Limb (tissue), 2 donors: ENCODE measurements at regions not wholly inside any gene's neighbourhood (a gene's known extent, or its start where the extent isn't known, plus 50 kb on each side); places are given as distances from the start of the nearest gene placed in this dataset.
"Not testable (repeated sequence)": the region's sequence is repeated elsewhere in the genome, so short reads cannot be mapped to it uniquely, and the experiment has no call there.

Experiments
- DNase-seq, 2 donors: peaks; one replicate each; pipeline ENCODE4 v3.0.0-alpha.2; 2016; ENCODE audit errors: extremely low spot score in 2 of 2

DNA sequence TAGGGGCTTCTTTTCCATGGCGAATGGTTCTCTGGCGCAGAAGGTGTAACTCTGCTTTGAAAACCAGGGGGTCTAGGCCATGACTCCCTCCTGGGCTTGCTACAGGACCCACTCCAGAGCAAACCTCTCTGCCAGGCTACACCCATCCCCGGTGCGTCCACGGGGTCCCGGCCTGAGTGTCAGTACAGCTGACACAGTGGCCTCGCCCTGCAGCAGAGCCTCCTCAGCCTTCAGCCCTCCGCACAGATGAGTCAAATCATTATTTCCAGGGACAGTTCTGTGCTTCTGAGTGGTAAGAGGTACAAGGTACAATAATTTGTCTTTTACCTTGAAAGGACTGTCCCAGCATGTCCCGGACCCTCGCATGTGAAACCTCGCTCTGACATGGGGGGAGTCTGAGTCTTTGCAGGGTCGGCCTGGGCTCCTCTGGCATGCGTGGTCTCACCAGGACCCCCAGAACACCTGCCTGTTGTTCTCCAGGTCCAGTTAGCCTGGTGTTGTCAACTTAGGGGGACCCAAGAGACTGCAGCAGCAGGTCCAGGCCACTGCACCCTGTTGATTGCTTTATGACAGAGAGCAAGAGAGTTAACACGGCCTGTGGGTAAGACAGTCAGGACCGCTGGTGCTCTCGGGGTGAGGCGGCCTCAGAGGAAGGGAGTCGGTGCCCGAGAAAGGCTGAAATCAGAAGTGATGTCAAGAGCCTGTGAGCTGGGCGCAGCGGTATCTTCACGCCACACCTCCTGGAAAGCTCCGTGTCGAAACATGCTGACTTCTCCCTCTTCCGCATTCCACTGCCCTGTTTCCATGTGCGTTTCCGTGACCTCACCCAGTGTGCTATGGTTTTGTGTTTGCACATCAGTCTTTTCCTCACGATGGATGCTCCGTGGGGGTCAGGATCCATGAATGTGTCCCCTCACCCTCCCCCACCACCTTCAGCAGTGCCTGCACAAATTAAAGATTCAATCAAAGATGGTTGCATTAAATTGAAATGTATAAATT, 340.1 kb downstream of the EIPR1 start:
- peak in 1 of 2 donors; percentile 19 for DNase-seq

DNA sequence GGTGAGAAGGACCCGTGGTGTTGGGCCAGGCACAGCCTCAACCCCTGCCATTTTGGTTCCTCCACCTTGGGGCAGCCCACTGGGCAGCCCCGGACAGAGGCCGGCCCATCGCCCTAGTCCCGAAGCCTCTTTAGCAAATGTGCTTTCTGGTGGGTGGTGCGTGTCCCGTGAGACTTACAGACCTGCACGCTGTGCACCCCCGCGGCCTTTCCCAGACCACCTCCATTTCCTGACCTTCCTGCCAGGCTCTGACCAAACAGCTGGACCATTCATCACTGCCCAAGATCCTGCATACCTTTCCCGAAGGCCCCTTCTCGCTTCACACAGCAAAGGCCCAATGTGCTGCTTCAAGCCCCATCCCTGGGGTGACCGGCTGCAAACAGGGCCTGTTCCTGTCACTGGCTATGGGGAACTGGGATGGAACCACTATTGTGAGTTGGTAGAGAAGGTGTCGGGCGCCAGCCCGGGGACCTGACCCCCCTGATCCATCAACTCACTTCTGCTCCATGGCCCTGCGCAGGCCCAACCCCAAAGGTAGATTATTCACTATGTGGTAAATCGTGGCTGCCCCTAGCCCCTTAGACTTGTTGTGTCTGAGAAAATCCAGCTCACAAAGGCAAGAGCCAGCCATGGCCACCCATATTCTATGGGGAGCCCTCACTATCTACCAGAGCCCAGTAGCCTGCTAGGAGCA, 341.0 kb downstream of the EIPR1 start:
- DNase-seq = no peak

DNA sequence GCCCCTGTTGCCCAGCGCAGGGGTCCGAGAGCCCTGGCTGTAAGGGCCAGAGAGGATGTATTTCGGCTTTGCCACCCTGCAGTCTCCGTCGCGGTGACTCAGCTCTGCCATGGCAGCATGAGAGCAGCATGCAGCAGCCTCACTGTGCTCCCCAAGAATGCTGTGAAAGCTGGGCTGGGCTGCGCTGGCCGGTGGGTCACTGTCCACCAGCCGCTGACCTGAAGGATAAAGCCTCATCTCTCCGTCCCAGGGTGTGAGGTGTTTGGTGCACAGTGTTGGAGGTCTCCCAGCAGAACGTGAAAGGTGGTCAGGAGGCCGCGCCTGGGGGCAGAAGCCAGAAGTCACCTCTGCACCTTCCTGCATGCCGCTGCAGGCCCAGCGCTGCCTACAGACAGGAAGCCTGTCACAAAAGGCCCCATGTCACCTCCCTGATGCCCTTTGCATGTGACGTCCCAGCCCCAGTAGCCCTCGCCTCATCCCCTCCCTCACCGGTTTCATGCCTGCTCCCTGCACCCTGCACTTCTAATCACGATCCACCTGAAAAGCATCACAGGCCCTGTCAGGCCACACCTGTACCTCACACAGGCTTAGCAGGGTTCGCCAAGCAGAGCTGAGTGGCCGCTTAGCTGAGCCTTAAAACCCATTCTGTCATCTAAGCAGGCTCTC, 342.1 kb downstream of the EIPR1 start:
- DNase-seq = peak in 1 of 2 donors; percentile 14

DNA sequence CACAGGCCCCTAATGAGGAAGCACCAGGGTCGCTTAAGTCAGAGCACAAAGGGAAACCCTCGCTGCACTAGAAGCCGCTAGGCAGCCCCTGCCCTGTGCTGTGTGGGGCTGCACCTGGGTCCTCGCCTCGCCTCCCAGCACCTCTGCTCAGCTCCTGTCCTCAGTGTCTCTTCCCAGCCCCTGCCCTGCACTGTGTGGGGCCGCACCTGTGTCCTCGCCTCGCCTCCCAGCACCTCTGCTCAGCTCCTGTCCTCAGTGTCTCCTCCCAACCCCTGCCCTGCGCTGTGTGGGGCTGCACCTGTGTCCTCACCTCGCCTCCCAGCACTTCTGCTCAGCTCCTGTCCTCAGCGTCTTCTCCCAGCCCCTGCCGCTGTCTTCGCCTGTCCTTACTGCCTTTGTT, 342.8 kb downstream of the EIPR1 start:
- DNase-seq = peak in 1 of 2 donors; percentile 16

DNA sequence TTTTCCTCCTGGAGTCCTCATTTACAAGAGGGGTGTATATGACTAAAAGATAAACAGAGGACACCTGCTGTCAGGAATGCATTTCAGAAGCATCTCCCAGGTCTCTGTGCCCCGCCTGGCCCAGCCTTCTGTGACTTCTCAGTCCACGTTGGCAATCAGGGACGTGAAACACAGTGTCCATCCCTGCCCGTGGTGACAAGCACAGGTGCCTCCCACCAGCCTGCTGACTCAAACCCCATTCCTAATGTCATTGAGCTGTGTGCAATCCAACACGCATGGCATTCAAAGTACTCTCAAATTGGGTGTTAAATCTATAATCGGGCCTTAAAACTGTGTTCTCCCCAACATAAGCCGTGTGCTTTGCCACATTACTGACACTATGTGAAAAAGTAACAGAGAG, 343.2 kb downstream of the EIPR1 start:
- DNase-seq = no peak

DNA sequence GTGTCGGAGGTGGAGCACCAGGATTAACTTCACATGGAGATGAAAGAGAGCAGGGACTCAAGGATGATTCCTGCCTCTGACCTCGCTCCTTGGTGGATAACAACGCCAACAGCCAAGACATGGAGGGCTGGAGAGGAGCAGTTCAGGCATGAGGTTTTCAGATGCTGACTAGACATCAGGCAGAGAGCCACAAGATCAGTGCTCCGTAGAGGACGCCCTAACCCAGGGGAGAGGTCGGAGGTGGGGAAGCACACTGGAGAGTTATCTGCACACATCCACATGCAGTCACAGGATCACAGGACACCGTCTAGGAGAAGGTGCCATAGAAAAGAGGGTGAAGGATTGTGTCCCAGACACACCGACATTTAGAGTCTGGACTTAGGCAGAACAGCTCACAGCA, 344.3 kb downstream of the EIPR1 start:
- no peak for DNase-seq

DNA sequence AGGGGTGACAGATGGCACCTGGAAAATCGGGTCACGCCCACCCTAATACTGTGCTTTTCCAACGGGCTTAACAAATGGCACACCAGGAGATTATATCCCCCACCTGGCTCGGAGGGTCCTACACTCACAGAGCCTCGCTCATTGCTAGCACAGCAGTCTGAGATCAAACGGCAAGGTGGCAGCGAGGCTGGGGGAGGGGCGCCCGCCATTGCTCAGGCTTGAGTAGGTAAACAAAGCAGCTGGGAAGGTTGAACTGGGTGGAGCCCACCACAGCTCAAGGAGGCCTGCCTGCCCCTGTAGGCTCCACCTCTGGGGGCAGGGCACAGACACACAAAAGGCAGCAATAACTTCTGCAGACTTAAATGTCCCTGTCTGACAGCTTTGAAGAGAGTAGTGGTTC, 346.8 kb downstream of the EIPR1 start:
- DNase-seq = not testable (repeated sequence)

DNA sequence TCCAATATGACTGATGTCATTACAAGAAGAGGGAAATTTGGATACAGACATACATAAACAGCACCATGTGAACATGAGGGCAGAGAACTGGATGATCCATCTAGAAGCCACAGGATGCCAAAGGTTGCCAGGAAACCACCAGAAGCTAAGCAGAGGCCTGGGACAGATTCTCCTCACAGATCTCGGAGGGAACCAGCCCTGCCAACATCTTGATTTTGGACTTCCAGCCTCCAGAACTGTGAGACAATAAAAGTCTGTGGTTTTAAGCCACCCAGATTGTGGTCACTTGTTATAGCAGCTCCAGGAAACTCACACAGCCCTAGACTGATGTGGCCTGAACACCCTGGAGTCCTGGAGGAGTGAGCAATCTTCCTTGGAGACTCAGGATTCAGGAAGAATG, 351.6 kb downstream of the EIPR1 start:
- DNase-seq = no peak

DNA sequence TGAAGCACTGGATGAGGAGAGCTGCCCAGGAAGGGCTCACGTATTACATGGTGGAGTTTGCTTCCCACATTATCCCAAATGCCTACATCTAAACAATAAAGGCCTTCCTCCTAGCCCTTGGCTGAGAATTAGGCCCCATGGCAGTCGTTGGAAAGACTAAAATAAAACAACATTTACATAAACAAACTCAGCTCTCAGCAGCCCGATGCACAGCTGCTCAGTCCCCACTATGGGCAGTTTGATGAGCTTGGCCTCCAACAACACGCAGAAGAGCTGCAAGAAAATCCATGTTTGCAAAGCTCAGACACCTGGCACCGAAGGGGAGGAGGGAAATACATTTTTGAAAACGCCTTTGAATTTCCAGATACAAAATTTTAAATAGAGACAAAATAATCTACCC, 352.4 kb downstream of the EIPR1 start:
- no peak for DNase-seq

DNA sequence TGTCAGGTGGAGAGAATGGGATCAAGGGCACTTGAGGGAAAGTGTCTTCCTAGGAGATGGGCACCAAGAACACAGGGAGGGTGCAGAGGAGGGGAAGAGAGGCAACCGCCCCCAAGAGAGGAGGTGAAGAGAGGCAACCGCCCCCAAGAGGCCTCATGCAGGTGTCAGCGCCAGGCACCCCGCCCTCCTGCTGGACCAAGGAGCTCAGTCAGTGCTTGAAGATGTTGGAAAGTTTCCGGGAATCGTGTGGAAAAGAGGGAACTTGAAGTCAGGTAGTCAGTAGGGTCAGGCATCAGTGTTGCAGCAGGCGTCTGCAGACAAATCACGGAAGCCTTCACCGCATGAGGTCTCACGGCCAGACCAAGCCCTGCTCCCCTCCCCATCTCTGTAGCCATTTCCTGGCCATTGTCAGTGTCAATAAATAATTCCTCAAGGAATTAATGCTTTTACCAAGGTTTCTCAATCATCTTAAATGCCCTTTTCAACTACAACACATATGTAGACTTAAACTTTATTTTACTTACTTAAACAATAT, 353.1 kb downstream of the EIPR1 start:
- DNase-seq = no peak

DNA sequence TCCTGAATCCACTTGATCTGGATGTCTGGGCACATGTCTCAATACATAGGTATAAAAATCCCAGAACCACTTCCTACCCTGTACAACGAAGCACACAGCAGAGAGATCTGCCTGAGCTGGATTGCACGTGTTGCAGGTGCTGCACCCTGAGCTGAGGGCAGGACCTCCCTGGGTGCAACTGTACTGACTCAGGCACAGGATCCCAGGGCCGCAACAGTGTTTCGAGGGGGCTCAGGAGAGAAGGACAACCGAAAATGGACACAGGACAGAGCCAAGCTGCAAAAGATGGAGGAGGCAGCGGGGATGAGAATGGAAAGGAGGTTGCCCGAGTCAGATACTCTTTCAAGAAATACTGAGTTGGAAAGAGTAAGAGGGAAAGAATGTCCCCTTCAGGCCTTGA, 354.1 kb downstream of the EIPR1 start:
- DNase-seq = no peak

DNA sequence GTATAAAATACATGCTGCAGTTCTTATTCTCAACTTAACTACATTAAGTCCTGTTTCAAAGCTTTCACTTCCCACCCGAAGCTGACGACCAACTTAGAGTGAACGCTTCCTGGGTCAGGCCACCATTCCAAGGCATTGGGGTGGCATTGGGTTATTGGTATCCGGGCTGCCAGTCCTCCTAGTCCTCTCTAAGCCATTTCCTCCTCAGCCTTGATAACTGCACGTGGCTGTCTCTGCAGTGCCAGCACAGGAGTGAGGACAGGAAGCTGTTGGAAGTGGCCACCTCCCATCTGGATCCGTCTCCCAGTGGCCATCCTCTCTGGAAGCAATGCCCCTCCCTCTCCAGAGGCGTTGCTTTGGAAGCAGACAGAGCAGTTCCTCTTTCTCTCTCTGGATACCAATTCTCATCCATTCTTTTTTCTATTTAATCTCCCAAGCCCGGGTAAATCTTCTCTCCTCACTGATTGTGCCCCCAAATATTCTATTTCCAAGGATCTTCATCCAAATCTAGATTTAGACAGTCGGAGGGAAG, 354.7 kb downstream of the EIPR1 start:
- no peak for DNase-seq

DNA sequence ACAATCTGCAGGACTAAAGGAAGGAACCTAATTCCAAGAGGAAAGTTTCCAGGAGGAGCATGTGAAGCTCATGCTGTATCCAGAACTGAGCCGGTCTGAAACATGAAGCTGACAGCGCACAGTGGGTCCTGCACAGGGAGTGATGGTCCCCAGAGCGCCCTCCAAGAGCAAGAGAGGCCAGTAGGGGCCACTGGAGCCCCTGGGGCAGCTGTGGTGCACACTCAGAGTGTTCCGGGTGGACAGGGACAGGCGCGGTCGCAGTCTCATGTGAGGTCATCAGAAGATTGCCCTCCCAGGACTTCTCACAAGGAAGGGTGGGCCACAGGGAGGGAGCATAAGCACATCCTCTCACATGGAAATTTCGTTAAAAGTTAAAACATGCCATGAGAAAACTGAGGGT, 355.9 kb downstream of the EIPR1 start:
- no peak for DNase-seq

DNA sequence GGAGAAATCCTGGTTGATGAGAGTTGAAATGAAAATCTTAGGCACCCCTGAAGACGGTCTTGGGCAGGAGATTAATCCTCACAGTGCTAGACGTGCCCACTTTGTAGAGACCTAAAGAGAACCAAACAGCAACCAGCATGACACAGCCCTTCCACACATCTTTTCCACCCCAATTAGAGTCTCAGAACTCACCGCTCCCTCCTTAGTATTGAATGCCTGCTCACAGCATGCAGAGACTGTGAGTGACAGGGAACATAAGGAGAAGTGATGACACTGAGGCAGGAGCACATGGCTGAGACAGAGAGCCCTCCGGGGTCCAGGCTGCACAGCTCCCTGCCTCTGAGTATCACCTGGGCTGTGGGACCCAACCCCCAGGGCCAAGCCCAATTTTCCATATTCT, 367.6 kb downstream of the EIPR1 start:
- DNase-seq = no peak

DNA sequence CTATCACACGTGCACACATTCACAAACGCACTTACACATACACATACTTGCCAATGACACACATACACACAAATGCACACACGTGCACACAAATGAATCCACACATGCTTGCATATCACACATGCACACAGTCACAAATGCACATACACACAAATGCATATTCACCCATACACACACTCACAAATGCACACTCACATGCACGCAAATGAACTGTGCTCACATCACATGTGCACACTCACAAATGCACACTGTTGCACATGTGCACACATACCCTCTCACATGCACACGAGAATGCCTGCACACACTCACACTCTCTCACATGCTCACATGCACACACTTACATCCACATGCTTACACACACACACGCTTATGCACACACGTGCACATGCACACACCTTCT, 368.1 kb downstream of the EIPR1 start:
- DNase-seq = no peak

DNA sequence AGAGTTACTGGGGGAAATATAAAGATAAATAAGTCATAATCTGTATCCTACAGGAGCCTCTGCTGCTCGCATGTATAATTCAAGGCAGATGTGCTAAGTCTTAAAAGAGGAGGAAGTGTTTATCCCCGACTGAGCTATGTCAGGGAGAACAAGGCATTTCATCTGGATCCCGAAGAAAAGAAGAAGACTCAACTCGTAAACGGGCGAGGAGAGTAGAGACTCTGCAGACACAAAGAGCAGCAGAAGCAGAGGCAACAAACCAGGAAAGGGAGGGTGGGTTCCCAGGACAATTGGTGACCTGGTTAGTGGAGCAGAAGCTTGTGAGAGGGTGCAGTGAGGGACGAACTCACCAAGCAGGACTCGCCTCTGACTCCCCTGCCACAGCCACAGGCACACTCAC, 368.6 kb downstream of the EIPR1 start:
- DNase-seq = peak in 1 of 2 donors; percentile 13

DNA sequence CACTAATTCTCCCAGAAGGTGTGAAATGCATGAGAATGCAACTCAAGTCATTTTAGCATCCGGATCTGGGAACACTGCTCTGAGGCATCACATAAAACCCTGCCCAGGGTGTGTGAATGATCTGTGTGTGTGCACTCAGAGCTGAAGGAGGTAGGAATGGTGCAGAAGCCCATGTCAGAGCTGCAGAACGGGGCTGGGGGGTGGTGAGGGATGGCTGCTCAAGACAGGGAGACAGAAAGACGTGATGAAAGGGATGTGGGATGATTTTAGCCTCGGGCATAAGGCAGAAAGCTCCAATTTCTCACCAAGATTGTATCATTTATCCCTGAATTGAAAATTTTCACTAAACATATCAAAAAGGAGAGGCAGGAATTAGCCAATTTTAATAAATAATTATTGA, 369.1 kb downstream of the EIPR1 start:
- no peak for DNase-seq

DNA sequence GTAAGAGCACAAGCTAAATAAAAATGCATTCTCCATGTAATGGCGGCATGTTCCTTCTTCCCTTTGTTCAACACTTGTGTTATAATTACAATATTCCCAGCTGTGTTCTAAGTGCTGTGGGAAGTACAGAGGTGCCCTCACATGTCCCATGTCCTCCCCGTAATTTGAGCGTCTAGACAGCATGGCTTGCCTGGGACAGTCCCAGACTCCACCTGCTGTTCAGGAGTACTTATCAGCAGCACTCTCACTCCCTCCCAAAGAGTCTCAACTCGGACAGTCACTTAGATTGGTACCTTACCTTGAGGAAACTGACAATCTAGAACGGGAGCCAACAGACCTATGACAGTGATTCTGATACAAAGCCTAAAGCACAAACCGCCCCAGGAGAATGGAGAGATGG, 370.5 kb downstream of the EIPR1 start:
- no peak for DNase-seq

DNA sequence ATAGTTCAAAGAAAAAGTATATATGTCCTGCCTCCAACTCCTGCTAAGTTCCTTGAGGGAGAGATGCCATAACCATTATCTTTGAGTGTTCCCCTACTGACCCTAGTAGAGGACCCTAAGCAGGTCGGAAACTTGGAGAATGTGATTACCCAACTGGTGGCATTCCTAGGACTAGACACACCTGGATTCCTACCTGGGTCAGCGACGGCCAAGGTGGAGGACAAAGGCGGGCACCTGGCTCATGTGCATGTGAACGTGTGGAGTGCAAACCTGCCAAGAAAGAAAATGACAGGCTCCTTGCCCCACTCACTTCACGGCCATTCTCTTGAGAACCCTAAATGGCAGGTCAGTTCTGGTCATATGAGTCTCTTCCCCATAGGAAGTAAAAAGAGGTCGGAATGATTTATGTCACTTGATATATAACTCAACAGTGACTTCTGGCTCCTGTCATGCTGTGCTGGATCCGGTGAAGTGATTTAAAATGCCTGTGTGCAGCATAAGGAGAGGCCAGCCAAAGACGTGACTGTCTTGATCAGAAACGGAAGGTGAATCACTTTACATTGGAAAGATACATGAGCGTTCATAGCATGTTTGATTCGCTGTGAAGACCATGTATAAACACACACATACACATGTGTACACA, 371.6 kb downstream of the EIPR1 start:
- DNase-seq = no peak

DNA sequence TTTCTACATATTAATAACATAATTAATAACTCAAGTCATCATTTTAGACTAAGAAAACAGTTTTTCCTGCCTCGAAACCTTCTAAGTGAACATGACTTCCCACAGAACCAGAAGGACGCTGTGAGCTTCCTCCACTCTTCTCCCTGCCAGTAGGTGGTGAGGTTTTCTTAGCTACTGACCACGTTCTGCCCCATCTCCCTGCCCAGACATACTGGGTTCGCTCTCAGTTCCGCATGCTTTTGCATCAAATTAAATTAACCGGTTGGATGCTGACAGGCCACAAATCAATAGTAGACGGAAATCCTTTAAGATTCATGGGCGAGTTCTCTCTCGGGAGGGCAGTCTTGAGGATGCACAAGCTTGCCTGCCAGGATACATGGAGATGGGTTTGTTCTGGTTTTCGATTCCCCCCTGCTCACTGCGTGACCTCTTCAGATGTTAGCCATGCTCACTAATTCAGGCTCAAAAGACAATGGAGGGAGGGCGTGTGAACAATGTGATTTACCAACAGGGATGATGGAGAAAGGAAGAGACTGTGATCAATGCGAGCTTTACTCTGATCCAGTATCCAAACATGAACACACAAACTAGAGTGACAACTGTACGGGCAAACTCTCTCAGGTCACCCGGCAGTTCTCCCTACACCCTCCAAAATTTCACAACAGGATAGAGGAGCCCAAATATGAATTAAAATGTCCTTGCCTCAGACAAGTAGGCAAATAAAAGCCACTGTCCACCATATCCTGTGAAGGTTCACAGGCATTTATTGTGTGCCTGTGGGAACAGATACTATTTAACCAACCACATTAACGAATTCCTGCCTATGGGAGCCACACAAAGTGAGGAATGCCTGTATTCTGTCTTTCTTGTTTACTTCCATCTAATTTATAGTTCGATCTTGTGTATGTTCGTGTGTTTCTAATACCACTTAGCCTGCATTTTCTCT, 375.7 kb downstream of the EIPR1 start:
- DNase-seq = peak in 1 of 2 donors; percentile 15
